ENCODE measurements at regions not wholly inside any gene's neighbourhood (a gene's known extent, or its start where the extent isn't known, plus 50 kb on each side); places are given as distances from the start of the nearest gene placed in this dataset.

GRCh38 chr6:91483415-91484105 lies 896.7 kb upstream of the MAP3K7 start:
- H3K4me3 ChIP-seq (ENCODE audit: low read depth, low read length), result no peak overlapping the region
- H3K9ac ChIP-seq (ENCODE audit: low read depth, low read length), result no peak overlapping the region
- no peaks in the 10 kb centered on the region for H3K9me3 ChIP-seq (ENCODE audit: control insufficient read depth, insufficient read depth, low read length)
- H3K27me3 ChIP-seq (ENCODE audit: control insufficient read depth, insufficient read depth, low read length), result no peaks in the 10 kb centered on the region
- H3K36me3 ChIP-seq (ENCODE audit: control insufficient read depth, insufficient read depth, low read length), result no peaks in the 10 kb centered on the region
- H3K4me1 ChIP-seq (ENCODE audit: control insufficient read depth, insufficient read depth, low read length), result no peaks in the 10 kb centered on the region

GRCh38 chr6:91482498-91482897 lies 895.6 kb upstream of the MAP3K7 start:
- Histone ChIP-seq H3K9me3 (ENCODE audit: control insufficient read depth, insufficient read depth, low read length) (no peaks in the 10 kb centered on the region), H3K36me3 (ENCODE audit: control insufficient read depth, insufficient read depth, low read length) (no peaks in the 10 kb centered on the region), H3K9ac (ENCODE audit: low read depth, low read length) (no peak overlapping the region)

GRCh38 chr6:91480402-91480801 lies 893.5 kb upstream of the MAP3K7 start:
- Histone ChIP-seq H3K36me3 (ENCODE audit: control insufficient read depth, insufficient read depth, low read length) (no peaks in the 10 kb centered on the region), H3K4me3 (ENCODE audit: low read depth, low read length) (no peak overlapping the region), H3K4me1 (ENCODE audit: control insufficient read depth, insufficient read depth, low read length) (no peaks in the 10 kb centered on the region), H3K27me3 (ENCODE audit: control insufficient read depth, insufficient read depth, low read length) (no peaks in the 10 kb centered on the region), H3K9ac (ENCODE audit: low read depth, low read length) (no peak overlapping the region), H3K9me3 (ENCODE audit: control insufficient read depth, insufficient read depth, low read length) (no peaks in the 10 kb centered on the region)

More at GRCh38 chr6:91482498-91482897, 895.6 kb upstream of the MAP3K7 start:
- H3K4me3 ChIP-seq (ENCODE audit: low read depth, low read length), result no peak overlapping the region
- H3K27me3 ChIP-seq (ENCODE audit: control insufficient read depth, insufficient read depth, low read length), result no peaks in the 10 kb centered on the region
- H3K4me1 ChIP-seq (ENCODE audit: control insufficient read depth, insufficient read depth, low read length), result no peaks in the 10 kb centered on the region

GRCh38 chr6:91477688-91478087 lies 890.8 kb upstream of the MAP3K7 start:
- H3K36me3 ChIP-seq (ENCODE audit: control insufficient read depth, insufficient read depth, low read length), result no peaks in the 10 kb centered on the region
- H3K4me1 ChIP-seq (ENCODE audit: control insufficient read depth, insufficient read depth, low read length), result no peaks in the 10 kb centered on the region
- no peak overlapping the region for H3K4me3 ChIP-seq (ENCODE audit: low read depth, low read length)
- H3K9me3 ChIP-seq (ENCODE audit: control insufficient read depth, insufficient read depth, low read length), result no peaks in the 10 kb centered on the region
- no peak overlapping the region for H3K9ac ChIP-seq (ENCODE audit: low read depth, low read length)
- H3K27me3 ChIP-seq (ENCODE audit: control insufficient read depth, insufficient read depth, low read length), result no peaks in the 10 kb centered on the region

- H3K9me3 ChIP-seq (ENCODE audit: control insufficient read depth, insufficient read depth, low read length), result no peaks in the 10 kb centered on the region
- no peaks in the 10 kb centered on the region for H3K4me1 ChIP-seq (ENCODE audit: control insufficient read depth, insufficient read depth, low read length)
- H3K4me3 ChIP-seq (ENCODE audit: low read depth, low read length), result no peak overlapping the region
- H3K36me3 ChIP-seq (ENCODE audit: control insufficient read depth, insufficient read depth, low read length), result no peaks in the 10 kb centered on the region
- no peak overlapping the region for H3K9ac ChIP-seq (ENCODE audit: low read depth, low read length)
- H3K27me3 ChIP-seq (ENCODE audit: control insufficient read depth, insufficient read depth, low read length), result no peaks in the 10 kb centered on the region
Observed at GRCh38 chr6:91476000-91476399, 889.1 kb upstream of the MAP3K7 start.

- Histone ChIP-seq H3K27me3 (ENCODE audit: control insufficient read depth, insufficient read depth, low read length) (no peaks in the 10 kb centered on the region), H3K9ac (ENCODE audit: low read depth, low read length) (no peak overlapping the region), H3K4me3 (ENCODE audit: low read depth, low read length) (no peak overlapping the region), H3K36me3 (ENCODE audit: control insufficient read depth, insufficient read depth, low read length) (no peaks in the 10 kb centered on the region), H3K4me1 (ENCODE audit: control insufficient read depth, insufficient read depth, low read length) (no peaks in the 10 kb centered on the region), H3K9me3 (ENCODE audit: control insufficient read depth, insufficient read depth, low read length) (no peaks in the 10 kb centered on the region)
Observed at GRCh38 chr6:91465393-91465792, 878.5 kb upstream of the MAP3K7 start.

- Histone ChIP-seq H3K27me3 (ENCODE audit: control insufficient read depth, insufficient read depth, low read length) (no peaks in the 10 kb centered on the region), H3K4me1 (ENCODE audit: control insufficient read depth, insufficient read depth, low read length) (no peaks in the 10 kb centered on the region), H3K36me3 (ENCODE audit: control insufficient read depth, insufficient read depth, low read length) (no peaks in the 10 kb centered on the region), H3K9me3 (ENCODE audit: control insufficient read depth, insufficient read depth, low read length) (no peaks in the 10 kb centered on the region), H3K9ac (ENCODE audit: low read depth, low read length) (no peak overlapping the region), H3K4me3 (ENCODE audit: low read depth, low read length) (no peak overlapping the region)
Observed at GRCh38 chr6:91464718-91465117, 877.8 kb upstream of the MAP3K7 start.

GRCh38 chr6:91464201-91464600 lies 877.3 kb upstream of the MAP3K7 start:
- no peaks in the 10 kb centered on the region for H3K27me3 ChIP-seq (ENCODE audit: control insufficient read depth, insufficient read depth, low read length)
- H3K4me3 ChIP-seq (ENCODE audit: low read depth, low read length), result no peak overlapping the region
- no peak overlapping the region for H3K9ac ChIP-seq (ENCODE audit: low read depth, low read length)
- no peaks in the 10 kb centered on the region for H3K36me3 ChIP-seq (ENCODE audit: control insufficient read depth, insufficient read depth, low read length)
- no peaks in the 10 kb centered on the region for H3K4me1 ChIP-seq (ENCODE audit: control insufficient read depth, insufficient read depth, low read length)
- no peaks in the 10 kb centered on the region for H3K9me3 ChIP-seq (ENCODE audit: control insufficient read depth, insufficient read depth, low read length)

- no peak overlapping the region for H3K9ac ChIP-seq (ENCODE audit: low read depth, low read length)
- H3K36me3 ChIP-seq (ENCODE audit: control insufficient read depth, insufficient read depth, low read length), result no peaks in the 10 kb centered on the region
- no peaks in the 10 kb centered on the region for H3K27me3 ChIP-seq (ENCODE audit: control insufficient read depth, insufficient read depth, low read length)
- H3K9me3 ChIP-seq (ENCODE audit: control insufficient read depth, insufficient read depth, low read length), result no peaks in the 10 kb centered on the region
- H3K4me3 ChIP-seq (ENCODE audit: low read depth, low read length), result no peak overlapping the region
- H3K4me1 ChIP-seq (ENCODE audit: control insufficient read depth, insufficient read depth, low read length), result no peaks in the 10 kb centered on the region
Observed at GRCh38 chr6:91462241-91462640, 875.4 kb upstream of the MAP3K7 start.

- Histone ChIP-seq H3K4me3 (ENCODE audit: low read depth, low read length) (no peak overlapping the region), H3K36me3 (ENCODE audit: control insufficient read depth, insufficient read depth, low read length) (no peaks in the 10 kb centered on the region), H3K9me3 (ENCODE audit: control insufficient read depth, insufficient read depth, low read length) (no peaks in the 10 kb centered on the region), H3K9ac (ENCODE audit: low read depth, low read length) (no peak overlapping the region), H3K27me3 (ENCODE audit: control insufficient read depth, insufficient read depth, low read length) (no peaks in the 10 kb centered on the region), H3K4me1 (ENCODE audit: control insufficient read depth, insufficient read depth, low read length) (no peaks in the 10 kb centered on the region)
Observed at GRCh38 chr6:91453224-91453878, 866.5 kb upstream of the MAP3K7 start.

- H3K36me3 ChIP-seq (ENCODE audit: control insufficient read depth, insufficient read depth, low read length), result no peaks in the 10 kb centered on the region
- H3K4me3 ChIP-seq (ENCODE audit: low read depth, low read length), result no peak overlapping the region
- no peak overlapping the region for H3K9ac ChIP-seq (ENCODE audit: low read depth, low read length)
Observed at GRCh38 chr6:91449539-91449938, 862.7 kb upstream of the MAP3K7 start.

GRCh38 chr6:91447530-91448254 lies 860.8 kb upstream of the MAP3K7 start:
- H3K4me1 ChIP-seq (ENCODE audit: control insufficient read depth, insufficient read depth, low read length), result no peaks in the 10 kb centered on the region
- H3K9ac ChIP-seq (ENCODE audit: low read depth, low read length), result no peak overlapping the region
- no peak overlapping the region for H3K4me3 ChIP-seq (ENCODE audit: low read depth, low read length)
- H3K36me3 ChIP-seq (ENCODE audit: control insufficient read depth, insufficient read depth, low read length), result no peaks in the 10 kb centered on the region
- no peaks in the 10 kb centered on the region for H3K9me3 ChIP-seq (ENCODE audit: control insufficient read depth, insufficient read depth, low read length)
- no peaks in the 10 kb centered on the region for H3K27me3 ChIP-seq (ENCODE audit: control insufficient read depth, insufficient read depth, low read length)

More at GRCh38 chr6:91449539-91449938, 862.7 kb upstream of the MAP3K7 start:
- Histone ChIP-seq H3K27me3 (ENCODE audit: control insufficient read depth, insufficient read depth, low read length) (no peaks in the 10 kb centered on the region), H3K9me3 (ENCODE audit: control insufficient read depth, insufficient read depth, low read length) (no peaks in the 10 kb centered on the region), H3K4me1 (ENCODE audit: control insufficient read depth, insufficient read depth, low read length) (no peaks in the 10 kb centered on the region)
